GM13976 (cell line): ENCODE measurements at regions not wholly inside any gene's neighbourhood (a gene's known extent, or its start where the extent isn't known, plus 50 kb on each side); places are given as distances from the start of the nearest gene placed in this dataset.
"Not testable (repeated sequence)": the region's sequence is repeated elsewhere in the genome, so short reads cannot be mapped to it uniquely, and the experiment has no call there.

ENCODE experiments used
- DNase-seq: peaks from one replicate; pipeline ENCODE4 v3.0.0; 2012; ENCODE audit warnings: low spot score
- in situ Hi-C: fragments of 300-500 bp; cut with MboI; formaldehyde crosslinking; loops from one replicate; pipeline ENCODE4 v1.12.0; 2022; ENCODE audit warnings: low sequenced_read_pairs, mixed read lengths, inconsistent platforms; ENCODE audit not compliant: unreplicated experiment
- TF ChIP-seq, protein P1 (sequence below): IDR thresholded peaks from 2 replicates; pipeline ENCODE4 v1.5.1; 2012; ENCODE audit warnings: borderline replicate concordance, mild to moderate bottlenecking; ENCODE audit not compliant: insufficient read depth; ENCODE audit errors: extremely low read depth, missing control alignments, control extremely low read depth

DNA sequence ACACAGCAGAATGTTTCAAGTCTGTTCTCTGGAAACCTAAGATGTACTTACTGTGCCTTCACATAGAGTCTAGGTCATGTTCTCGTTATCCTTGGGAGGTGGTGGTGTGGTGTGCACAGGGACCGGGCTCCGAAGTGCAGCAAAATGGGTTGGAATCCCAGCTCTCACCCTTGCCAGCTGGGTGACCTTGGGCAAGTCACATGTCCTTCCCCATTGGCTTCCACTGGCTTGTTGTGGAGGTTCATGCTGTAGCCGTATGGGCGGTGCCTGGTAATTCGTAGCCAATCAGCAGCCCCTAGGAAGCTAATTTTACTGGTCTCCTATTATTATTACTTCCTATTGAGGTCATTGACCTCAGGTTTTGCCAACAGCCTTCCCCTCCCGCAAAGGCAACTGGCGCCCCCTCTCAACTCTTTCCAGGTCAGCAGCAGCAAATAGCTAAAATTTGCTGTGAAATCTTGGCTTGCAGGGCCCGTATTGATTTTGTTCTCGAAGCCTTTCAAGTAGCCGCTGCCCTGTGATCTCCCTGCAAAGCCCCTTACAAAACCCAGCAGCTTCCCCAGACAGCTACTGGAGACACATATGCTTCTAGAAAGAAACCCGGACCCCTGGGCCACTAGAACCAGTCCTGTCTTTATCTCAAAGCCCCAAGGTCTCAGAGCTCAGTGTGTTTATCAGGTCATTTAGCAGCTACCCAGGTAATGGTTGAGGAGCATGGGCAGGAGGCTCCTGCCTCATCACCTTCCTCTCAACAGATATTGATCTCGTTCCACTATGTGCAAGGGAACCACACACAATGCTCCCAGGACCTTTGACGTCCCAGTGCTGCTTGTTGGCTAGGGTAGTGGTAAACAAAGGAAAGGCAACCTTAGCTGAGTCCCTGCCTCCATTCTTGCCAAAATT, 66.5 kb upstream of the SLC1A4 start:
- TF ChIP-seq, protein P1, sequence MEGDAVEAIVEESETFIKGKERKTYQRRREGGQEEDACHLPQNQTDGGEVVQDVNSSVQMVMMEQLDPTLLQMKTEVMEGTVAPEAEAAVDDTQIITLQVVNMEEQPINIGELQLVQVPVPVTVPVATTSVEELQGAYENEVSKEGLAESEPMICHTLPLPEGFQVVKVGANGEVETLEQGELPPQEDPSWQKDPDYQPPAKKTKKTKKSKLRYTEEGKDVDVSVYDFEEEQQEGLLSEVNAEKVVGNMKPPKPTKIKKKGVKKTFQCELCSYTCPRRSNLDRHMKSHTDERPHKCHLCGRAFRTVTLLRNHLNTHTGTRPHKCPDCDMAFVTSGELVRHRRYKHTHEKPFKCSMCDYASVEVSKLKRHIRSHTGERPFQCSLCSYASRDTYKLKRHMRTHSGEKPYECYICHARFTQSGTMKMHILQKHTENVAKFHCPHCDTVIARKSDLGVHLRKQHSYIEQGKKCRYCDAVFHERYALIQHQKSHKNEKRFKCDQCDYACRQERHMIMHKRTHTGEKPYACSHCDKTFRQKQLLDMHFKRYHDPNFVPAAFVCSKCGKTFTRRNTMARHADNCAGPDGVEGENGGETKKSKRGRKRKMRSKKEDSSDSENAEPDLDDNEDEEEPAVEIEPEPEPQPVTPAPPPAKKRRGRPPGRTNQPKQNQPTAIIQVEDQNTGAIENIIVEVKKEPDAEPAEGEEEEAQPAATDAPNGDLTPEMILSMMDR = no peak
- in situ Hi-C loops = no loop called here
- DNase-seq = no peak

DNA sequence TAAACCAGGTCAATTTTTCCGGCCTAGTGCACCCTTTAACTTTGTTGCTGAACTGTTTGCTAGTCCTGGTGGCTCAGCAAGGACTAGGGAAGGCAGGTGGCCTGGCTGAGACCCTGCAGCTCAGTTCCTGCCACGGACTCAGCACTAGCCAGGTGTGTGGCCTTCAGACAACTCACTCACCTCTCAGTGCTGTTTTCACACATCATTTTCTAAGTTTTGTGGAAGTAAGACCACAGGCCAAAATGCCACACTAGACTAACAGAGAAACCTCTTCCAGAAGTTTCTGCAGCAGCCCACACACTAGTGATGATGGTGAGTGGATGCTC, 65.9 kb upstream of the SLC1A4 start:
- no peak for DNase-seq
- in situ Hi-C loops = no loop called here
- TF ChIP-seq, protein P1 = no peak

DNA sequence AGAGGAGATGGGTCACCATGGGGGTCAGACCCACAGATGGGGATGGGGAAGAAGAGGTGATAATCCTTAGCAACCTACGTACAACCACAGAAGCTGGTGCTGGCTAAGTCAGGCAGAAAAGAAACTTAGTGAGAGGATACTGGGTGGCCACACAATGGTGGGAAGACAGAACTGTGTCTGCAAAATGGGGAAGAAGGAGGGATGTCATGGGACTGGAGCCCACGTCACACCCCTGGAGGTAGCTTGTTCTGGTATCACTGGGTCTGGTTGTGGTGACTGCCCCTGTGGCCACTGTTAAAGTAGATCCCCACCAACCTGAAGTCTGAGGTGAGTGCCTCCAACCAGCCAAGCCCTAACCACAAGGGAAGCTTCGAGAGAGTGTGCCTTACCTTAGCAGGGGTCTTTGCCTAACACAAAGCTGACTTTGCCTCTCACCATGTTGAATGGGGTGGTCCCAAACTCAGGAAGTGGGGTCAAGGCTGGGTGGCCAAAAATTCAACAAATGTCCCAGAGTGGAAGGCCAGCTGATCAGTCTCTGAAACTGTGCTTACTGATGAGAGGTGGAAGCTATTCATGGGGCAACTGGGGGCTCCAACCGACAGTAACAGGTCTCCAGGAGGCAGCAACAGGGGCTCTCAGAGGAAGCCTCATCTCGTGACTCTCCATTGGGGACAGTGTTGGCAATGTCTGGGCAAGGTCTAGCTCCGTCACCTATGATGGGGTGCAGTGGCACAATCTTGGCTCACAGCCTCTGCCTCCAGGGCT, 64.8 kb upstream of the SLC1A4 start:
- in situ Hi-C loops = no loop called here
- DNase-seq = no peak
- TF ChIP-seq, protein P1 = no peak

DNA sequence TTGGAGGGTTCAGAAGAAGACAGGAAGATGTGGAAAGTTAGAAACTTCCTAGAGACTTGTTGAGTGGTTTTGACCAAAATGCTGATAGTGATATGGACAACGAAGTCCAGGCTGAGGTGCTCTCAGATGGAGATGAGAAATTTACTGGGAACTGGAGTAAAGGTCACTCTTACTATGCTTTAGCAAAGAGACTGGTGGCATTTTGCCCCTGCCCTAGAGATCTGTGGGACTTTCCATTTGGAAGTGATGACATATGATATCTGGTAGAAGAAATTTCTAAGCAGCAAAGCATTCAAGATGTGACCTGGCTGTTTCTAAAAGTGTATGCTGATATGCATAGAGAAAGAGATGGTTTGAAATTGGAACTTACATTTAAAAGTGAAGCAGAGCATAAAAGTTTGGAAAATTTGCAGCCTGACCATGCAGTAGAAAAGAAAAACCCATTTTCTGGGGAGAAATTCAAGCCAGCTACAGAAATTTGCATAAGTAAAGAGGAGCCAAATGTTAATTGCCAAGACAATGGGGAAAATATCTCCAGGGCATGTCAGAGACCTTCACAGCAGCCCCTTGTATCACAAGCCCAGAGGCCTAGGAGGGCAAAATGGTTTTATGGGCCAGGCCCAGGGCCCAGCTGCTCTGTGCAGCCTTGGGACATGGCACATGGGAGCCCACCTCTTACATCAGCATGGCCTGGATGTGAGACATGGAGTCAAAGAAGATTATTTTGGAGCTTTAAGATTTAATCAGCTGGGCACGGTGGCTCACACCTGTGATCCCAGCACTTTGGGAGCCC, 63.1 kb upstream of the SLC1A4 start:
- in situ Hi-C loops, DNase-seq: not testable (repeated sequence)

DNA sequence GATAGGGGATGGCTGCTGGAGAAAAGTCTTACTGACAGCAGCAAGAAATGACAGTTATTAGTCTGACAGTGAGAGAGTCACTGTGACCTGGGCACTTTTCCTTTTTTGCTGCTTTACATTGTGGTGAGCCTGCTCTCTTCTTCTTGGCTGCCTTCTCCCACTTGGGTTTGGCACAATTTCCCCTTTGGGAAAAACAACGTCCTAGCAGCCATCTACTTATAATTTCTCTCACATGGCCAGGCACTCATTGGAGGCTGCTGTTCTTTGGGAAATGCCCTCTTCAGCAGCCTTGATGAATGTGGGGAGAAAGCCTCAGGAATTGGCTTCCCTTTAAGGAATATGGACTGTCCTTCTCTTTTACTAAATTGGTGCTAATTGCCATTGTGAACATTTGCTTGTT, 60.4 kb upstream of the SLC1A4 start:
- in situ Hi-C loops = no loop called here
- DNase-seq = no peak
- TF ChIP-seq, protein P1 = no peak

DNA sequence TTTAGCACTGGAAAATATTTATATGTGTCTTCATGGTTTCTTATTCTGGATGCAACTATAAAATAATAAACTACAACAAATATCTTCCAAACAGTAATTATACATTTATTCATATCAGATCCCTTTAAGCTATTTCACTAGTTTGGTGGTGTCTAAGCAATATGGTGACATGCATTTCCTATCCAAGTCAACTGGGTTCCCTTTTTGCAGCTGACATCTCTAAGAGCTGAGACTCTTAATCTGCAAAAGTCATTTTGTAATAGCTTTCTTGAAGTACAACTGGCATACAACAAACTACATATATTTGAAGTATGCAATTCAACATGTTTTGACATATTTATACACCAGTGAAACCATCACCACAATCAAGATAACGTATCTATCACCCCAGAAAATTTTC, 59.9 kb upstream of the SLC1A4 start:
- TF ChIP-seq, protein P1 = no peak
- in situ Hi-C loops = no loop called here
- no peak for DNase-seq
